Suprapubic skin (tissue), 4 donors: ENCODE measurements at regions not wholly inside any gene's neighbourhood (a gene's known extent, or its start where the extent isn't known, plus 50 kb on each side); places are given as distances from the start of the nearest gene placed in this dataset.

Experiments
- DNase-seq, 2 donors: peaks; one replicate each; pipeline ENCODE4 v3.0.0-alpha.2; 2019; ENCODE audit warnings: low spot score in 2 of 2
- H3K27ac ChIP-seq: fragments of 200-600 bp; sonication (generic); one replicate; pipeline ENCODE4 v1.5.1; 2019
- H3K27me3 ChIP-seq: fragments of 200-600 bp; sonication (generic); one replicate; pipeline ENCODE4 v1.5.1; 2019
- H3K36me3 ChIP-seq: fragments of 200-600 bp; sonication (generic); one replicate; pipeline ENCODE4 v1.5.1; 2019
- H3K4me1 ChIP-seq: fragments of 200-600 bp; sonication (generic); one replicate; pipeline ENCODE4 v1.5.1; 2019
- H3K4me3 ChIP-seq: fragments of 200-600 bp; sonication (generic); one replicate; pipeline ENCODE4 v1.5.1; 2019; ENCODE audit warnings: mild to moderate bottlenecking
- H3K9me3 ChIP-seq: fragments of 200-600 bp; sonication (generic); one replicate; pipeline ENCODE4 v1.5.1; 2019
- EP300 ChIP-seq: sonication (generic); formaldehyde crosslinking; IDR thresholded peaks from one replicate; pipeline ENCODE4 v1.6.1; 2017; ENCODE audit warnings: antibody characterized with exemption
- POLR2A ChIP-seq, 2 donors: fragments of 450-650 bp; IDR thresholded peaks; one replicate each; pipeline ENCODE4 v1.6.1; 2017; ENCODE audit warnings: antibody characterized with exemption in 2 of 2, mild to moderate bottlenecking in 2 of 2, moderate library complexity in 2 of 2
- POLR2AphosphoS5 ChIP-seq, 3 donors: sonication (generic); formaldehyde crosslinking; IDR thresholded peaks; one replicate each; pipeline ENCODE4 v1.6.1; 2017; ENCODE audit warnings: antibody characterized with exemption in 3 of 3
- WGBS: methylation state at CpG from one replicate; pipeline ENCODE4 v1.1.5; 2018; 5-methylcytosine and 5-hydroxymethylcytosine counted together
- TF ChIP-seq, protein P1 (sequence below), 2 donors: fragments of 200-600 bp in 1 of 2; fragments of 450-650 bp in 1 of 2; sonication (generic) in 1 of 2; IDR thresholded peaks; one replicate each; pipeline ENCODE4 v1.5.1; 2016 to 2019; ENCODE audit warnings: antibody characterized with exemption in 2 of 2, mild to moderate bottlenecking in 1 of 2, moderate library complexity in 1 of 2

DNA sequence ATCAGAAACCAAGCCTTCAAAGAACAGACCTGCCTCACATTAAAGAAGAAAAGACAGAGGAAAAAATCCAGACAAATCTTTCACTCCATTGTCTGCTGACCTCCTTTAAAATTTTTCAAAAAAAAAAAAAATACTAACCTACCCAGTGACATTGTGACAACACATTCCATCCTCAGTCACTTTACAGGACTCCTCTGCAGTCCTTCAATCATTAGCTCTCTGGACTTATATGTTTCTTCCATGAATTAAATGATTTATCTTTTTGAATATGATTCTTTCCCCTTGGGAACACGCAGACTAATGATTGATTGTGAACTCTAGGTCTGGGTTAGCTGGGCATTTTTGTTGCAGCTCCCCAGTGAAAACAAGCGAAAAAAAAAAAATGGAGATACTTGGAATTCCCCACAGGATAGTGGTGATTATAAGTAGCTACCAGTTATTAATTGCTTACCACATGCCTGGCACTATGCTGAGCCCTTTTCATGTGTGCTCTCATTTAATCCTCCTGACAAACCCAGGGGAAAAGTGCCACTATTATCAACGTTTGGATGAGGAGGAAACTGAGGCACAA, 261.3 kb upstream of the NCKAP5 start:
- no peak for DNase-seq
- Histone ChIP-seq H3K9me3 (no peaks in the 10 kb centered on the region), H3K4me3 (no peak overlapping the region), H3K36me3 (no peaks in the 10 kb centered on the region), H3K27ac (no peak overlapping the region), H3K27me3 (peaks cover 6% of the 10 kb centered on the region), H3K4me1 (no peaks in the 10 kb centered on the region)
- TF ChIP-seq, protein P1, sequence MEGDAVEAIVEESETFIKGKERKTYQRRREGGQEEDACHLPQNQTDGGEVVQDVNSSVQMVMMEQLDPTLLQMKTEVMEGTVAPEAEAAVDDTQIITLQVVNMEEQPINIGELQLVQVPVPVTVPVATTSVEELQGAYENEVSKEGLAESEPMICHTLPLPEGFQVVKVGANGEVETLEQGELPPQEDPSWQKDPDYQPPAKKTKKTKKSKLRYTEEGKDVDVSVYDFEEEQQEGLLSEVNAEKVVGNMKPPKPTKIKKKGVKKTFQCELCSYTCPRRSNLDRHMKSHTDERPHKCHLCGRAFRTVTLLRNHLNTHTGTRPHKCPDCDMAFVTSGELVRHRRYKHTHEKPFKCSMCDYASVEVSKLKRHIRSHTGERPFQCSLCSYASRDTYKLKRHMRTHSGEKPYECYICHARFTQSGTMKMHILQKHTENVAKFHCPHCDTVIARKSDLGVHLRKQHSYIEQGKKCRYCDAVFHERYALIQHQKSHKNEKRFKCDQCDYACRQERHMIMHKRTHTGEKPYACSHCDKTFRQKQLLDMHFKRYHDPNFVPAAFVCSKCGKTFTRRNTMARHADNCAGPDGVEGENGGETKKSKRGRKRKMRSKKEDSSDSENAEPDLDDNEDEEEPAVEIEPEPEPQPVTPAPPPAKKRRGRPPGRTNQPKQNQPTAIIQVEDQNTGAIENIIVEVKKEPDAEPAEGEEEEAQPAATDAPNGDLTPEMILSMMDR (IDR thresholded peaks at IDR 0.05): no peak
- TF ChIP-seq POLR2A (IDR thresholded peaks at IDR 0.05) (no peak), POLR2AphosphoS5 (IDR thresholded peaks at IDR 0.05) (no peak)
- WGBS: 30% methylated on average over 3 of the region's 3 CpGs

DNA sequence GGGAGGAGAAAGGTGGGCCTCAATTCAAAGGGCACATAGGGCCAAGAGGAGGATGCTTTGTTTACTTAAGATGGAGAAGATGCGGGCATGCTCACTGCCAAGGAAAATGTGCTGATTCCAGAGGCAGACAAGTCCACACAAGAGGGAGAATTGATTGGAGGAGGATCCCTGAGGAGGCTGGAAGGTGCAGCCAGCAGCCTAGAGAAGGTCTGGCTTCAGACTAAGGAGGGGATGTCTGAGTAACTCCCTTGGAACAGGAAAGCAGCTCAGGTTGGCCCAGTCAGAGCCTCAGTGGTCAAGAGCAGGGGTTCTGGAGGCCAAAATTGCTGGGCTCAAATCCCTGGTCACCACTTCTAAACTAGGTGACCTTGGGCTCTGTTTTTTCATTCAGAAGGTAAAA, 265.5 kb upstream of the NCKAP5 start:
- Histone ChIP-seq H3K9me3 (no peaks in the 10 kb centered on the region), H3K4me3 (no peak overlapping the region), H3K4me1 (no peaks in the 10 kb centered on the region), H3K36me3 (no peaks in the 10 kb centered on the region), H3K27me3 (no peaks in the 10 kb centered on the region), H3K27ac (no peak overlapping the region)
- WGBS: 53% methylated on average over 1 of the region's 1 CpG
- TF ChIP-seq POLR2AphosphoS5 (IDR thresholded peaks at IDR 0.05) (no peak), POLR2A (IDR thresholded peaks at IDR 0.05) (no peak), EP300 (no peak)
- TF ChIP-seq, protein P1 (IDR thresholded peaks at IDR 0.05): no peak
- no peak for DNase-seq

DNA sequence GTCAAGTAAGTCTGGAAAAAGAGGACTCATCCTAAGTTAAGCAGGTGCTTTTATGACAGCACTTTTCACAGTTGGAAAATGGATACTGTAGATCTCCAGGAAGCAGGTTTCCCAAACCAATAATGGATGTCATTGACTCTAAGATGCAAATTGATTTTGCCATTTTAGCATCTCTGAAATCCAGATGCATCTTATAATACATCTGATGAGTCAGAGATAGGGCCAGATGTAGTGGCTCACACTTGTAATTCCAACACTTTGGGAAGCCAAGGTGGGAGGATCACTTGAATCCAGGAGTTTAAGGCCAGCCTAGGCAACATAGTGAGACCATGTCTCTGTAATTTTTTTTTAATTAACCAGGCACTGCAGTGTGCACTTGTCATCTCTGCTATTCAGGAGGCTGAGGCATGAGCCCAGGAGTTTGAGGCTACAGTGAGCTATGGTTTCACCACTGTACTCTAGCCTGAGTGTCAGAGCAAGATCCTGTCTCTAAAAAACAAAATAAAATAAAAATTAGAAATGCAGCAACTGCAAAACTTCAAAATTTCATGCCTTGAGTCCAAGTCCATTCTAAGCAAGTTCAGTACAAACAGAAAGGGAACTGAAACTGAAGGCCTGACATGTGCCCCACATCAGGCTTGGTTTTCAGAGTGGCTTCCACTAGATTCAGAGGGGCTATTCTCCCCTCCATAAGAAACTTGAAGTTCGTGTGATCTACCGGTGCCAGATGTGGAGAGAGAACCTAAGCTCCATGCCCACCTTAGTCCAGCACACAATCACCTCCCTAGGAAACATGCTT, 267.8 kb upstream of the NCKAP5 start:
- H3K27me3 ChIP-seq: no peaks in the 10 kb centered on the region
- no peaks in the 10 kb centered on the region for H3K36me3 ChIP-seq
- WGBS: 100% methylated on average over 2 of the region's 2 CpGs
- no peak overlapping the region for H3K27ac ChIP-seq
- TF ChIP-seq EP300 (no peak), POLR2A (IDR thresholded peaks at IDR 0.05) (no peak), POLR2AphosphoS5 (IDR thresholded peaks at IDR 0.05) (no peak)
- TF ChIP-seq, protein P1 (IDR thresholded peaks at IDR 0.05): no peak
- no peak overlapping the region for H3K4me3 ChIP-seq
- no peaks in the 10 kb centered on the region for H3K9me3 ChIP-seq
- no peak for DNase-seq
- no peaks in the 10 kb centered on the region for H3K4me1 ChIP-seq

DNA sequence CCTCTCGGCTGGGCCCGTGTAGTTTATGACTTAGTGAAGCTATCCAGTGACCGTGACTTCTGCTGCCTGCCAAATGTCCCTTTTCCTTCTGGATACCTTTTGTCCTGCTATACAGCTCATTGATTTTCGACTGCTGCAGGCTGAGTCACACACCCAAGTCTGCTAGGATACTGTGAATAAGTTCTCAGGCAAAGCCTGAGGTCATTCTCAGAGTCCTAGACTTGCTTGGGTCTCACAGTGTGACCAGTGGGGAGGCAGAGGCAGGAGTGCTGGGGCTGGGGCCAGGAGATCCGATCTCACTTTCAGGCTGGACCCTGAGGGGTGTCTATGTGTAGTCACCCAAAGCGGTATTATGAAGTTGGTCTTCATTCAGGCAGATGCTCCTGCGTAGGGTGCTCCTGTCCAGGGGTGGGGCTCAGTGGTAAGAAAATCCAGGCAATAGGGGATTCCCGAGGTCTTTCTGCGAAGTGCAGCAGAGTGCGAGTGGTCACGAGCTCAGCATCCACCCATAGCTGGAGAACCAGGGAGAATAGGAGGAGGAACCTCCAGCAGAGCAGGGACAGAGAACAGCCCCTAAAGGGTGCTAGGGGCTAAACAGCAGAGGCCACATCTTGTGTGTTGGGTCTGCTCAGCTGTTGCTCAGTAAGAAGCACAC, 268.6 kb upstream of the NCKAP5 start:
- Histone ChIP-seq H3K9me3 (no peaks in the 10 kb centered on the region), H3K27ac (no peak overlapping the region), H3K27me3 (no peaks in the 10 kb centered on the region), H3K4me3 (no peak overlapping the region), H3K36me3 (no peaks in the 10 kb centered on the region), H3K4me1 (no peaks in the 10 kb centered on the region)
- no peak for DNase-seq
- WGBS: 88% methylated on average over 11 of the region's 11 CpGs
- TF ChIP-seq EP300 (no peak), POLR2A (IDR thresholded peaks at IDR 0.05) (no peak), POLR2AphosphoS5 (IDR thresholded peaks at IDR 0.05) (no peak)
- TF ChIP-seq, protein P1 (IDR thresholded peaks at IDR 0.05): no peak

DNA sequence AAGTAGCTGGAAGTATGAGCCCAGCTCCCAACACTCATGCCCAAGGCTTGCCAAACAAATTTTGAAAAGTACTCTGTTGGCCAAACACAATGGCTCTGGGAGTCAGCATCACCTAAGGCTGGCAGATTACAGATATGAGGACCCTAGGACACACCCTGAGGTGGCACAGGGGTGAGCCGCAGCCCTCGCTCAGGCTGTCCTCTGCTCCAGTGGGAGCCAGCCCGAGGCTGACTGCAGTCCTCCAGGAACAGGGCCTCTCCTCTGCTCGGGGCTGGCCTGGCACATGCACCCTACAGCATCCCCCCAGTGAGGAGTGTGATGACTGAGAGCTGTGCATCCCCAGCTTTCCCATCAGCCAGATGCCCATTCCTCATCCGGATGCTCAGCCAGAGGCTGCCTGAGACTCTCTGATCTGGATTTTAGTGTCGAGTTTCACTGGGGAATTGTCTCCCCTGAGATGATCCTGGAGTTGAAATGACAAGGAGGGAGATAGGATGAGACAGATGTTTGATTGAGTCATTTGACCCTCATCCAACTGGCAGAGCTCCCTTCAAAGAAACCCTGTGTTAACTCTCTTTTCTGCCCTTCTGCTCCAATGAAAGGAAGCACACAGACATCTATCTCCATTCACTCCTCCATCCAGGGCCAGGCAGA, 269.3 kb upstream of the NCKAP5 start:
- Histone ChIP-seq H3K27ac (no peak overlapping the region), H3K4me1 (no peaks in the 10 kb centered on the region), H3K9me3 (no peaks in the 10 kb centered on the region), H3K4me3 (no peak overlapping the region), H3K27me3 (no peaks in the 10 kb centered on the region), H3K36me3 (no peaks in the 10 kb centered on the region)
- TF ChIP-seq, protein P1 (IDR thresholded peaks at IDR 0.05): no peak
- no peak for TF ChIP-seq EP300
- TF ChIP-seq POLR2A (IDR thresholded peaks at IDR 0.05): no peak
- TF ChIP-seq POLR2AphosphoS5 (IDR thresholded peaks at IDR 0.05): no peak
- 67% methylated on average over 6 of the region's 6 CpGs for WGBS
- no peak for DNase-seq
